Sigmoid colon (tissue), 6 donors: ENCODE measurements at regions not wholly inside any gene's neighbourhood (a gene's known extent, or its start where the extent isn't known, plus 50 kb on each side); places are given as distances from the start of the nearest gene placed in this dataset.
"Not testable (repeated sequence)": the region's sequence is repeated elsewhere in the genome, so short reads cannot be mapped to it uniquely, and the experiment has no call there.

Source experiments
- DNase-seq: peaks from one replicate; pipeline ENCODE4 v3.0.0-alpha.2; 2019
- H3K27ac ChIP-seq, 4 donors: fragments of 200-600 bp; sonication (generic); one replicate each; pipeline ENCODE4 v1.5.1; 2016 to 2019; ENCODE audit warnings: mild to moderate bottlenecking in 1 of 4
- H3K27me3 ChIP-seq, 3 donors: fragments of 200-600 bp; sonication (generic); one replicate each; pipeline ENCODE4 v1.5.1; 2019; ENCODE audit warnings: mild to moderate bottlenecking in 1 of 3
- H3K36me3 ChIP-seq, 4 donors: fragments of 200-600 bp; sonication (generic); one replicate each; pipeline ENCODE4 v1.5.1; 2016 to 2019
- H3K4me1 ChIP-seq, 4 donors: fragments of 200-600 bp; sonication (generic); one replicate each; pipeline ENCODE4 v1.5.1; 2017 to 2019
- H3K4me3 ChIP-seq, 4 donors: fragments of 200-600 bp; sonication (generic); one replicate each; pipeline ENCODE4 v1.5.1; 2017 to 2019; ENCODE audit warnings: mild to moderate bottlenecking in 2 of 4, moderate library complexity in 1 of 4
- H3K9me3 ChIP-seq, 4 donors: fragments of 200-600 bp in 3 of 4; sonication (generic) in 3 of 4; one replicate each; pipeline versions ENCODE4 v1.5.1 to v1.6.1; 2013 to 2019
- EP300 ChIP-seq, 4 donors: sonication (generic); formaldehyde crosslinking; IDR thresholded peaks; one replicate each; pipeline ENCODE4 v1.6.1; 2017; ENCODE audit warnings: antibody characterized with exemption in 4 of 4
- POLR2A ChIP-seq, 2 donors: fragments of 450-650 bp; IDR thresholded peaks; one replicate each; pipeline ENCODE4 v1.6.1; 2016; ENCODE audit warnings: antibody characterized with exemption in 2 of 2, mild to moderate bottlenecking in 2 of 2, moderate library complexity in 2 of 2
- POLR2AphosphoS5 ChIP-seq, 4 donors: sonication (generic); formaldehyde crosslinking; IDR thresholded peaks; one replicate each; pipeline ENCODE4 v1.6.1; 2017; ENCODE audit warnings: antibody characterized with exemption in 4 of 4
- WGBS, 2 donors: extraction: QIAGEN DNeasy Blood & Tissue Kit; methylation state at CpG; one replicate each; pipeline ENCODE4 v1.1.7; 2013; 5-methylcytosine and 5-hydroxymethylcytosine counted together
- intact Hi-C: fragments of 100-400 bp; cut with DNase I; formaldehyde crosslinking; loops from one replicate; pipeline ENCODE4 v1.15.1; 2023
- TF ChIP-seq, protein P1 (sequence below), 4 experiments: fragments of 450-650 bp in 3 of 4; fragments of 200-600 bp in 1 of 4; IDR thresholded peaks; one replicate each; pipeline ENCODE4 v1.5.1; 2016 to 2019; ENCODE audit warnings: antibody characterized with exemption in 4 of 4, mild to moderate bottlenecking in 3 of 4, moderate library complexity in 2 of 4
- donor health status: healthy with polysubstance abuse.
- donor health status: healthy.

DNA sequence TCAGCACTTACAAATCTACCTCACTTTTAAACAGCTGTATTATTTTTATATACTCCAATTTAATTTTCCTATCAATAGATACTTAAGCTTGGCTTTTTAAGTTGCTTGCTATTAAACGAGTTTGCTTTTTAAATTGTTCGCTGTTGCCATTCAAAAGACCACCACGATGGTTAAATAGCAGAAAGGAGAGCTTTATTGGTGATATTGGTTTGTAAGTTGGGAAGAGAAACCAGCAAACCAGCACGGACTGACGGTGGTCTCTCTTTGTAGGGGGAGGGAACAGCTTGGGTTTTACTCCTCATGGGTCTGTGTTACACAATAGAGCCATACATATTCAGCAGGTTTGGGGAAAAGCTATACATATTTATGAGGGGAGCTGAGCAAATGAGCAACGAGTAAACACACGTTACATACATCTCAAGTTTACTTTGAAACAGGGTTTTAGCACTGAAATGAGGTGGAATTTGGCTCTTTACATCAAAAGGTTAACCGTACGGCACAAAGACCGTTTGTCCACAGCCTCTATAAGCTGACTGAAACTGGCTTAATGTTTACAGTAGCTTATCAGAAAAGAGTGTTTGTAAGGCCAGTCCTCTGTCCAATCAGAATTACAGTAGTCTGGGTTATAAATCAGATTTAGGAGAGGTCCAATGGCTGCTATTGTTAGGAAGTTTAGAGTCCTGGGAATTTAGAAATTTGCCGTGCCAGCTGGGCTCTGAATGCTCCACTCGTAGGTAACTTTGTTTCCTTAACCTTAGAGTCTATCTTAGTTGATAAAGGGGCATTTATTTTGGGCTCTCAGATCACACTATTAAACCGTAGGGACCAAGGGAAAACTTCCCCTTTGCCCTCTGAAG lies 69.7 kb upstream of the DHRS4 start:
- WGBS, 2 donors: 14 to 49% methylated on average over 13 of the region's 13 CpGs
- TF ChIP-seq, protein P1, sequence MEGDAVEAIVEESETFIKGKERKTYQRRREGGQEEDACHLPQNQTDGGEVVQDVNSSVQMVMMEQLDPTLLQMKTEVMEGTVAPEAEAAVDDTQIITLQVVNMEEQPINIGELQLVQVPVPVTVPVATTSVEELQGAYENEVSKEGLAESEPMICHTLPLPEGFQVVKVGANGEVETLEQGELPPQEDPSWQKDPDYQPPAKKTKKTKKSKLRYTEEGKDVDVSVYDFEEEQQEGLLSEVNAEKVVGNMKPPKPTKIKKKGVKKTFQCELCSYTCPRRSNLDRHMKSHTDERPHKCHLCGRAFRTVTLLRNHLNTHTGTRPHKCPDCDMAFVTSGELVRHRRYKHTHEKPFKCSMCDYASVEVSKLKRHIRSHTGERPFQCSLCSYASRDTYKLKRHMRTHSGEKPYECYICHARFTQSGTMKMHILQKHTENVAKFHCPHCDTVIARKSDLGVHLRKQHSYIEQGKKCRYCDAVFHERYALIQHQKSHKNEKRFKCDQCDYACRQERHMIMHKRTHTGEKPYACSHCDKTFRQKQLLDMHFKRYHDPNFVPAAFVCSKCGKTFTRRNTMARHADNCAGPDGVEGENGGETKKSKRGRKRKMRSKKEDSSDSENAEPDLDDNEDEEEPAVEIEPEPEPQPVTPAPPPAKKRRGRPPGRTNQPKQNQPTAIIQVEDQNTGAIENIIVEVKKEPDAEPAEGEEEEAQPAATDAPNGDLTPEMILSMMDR (IDR thresholded peaks at IDR 0.05): no peak
- TF ChIP-seq POLR2AphosphoS5 (IDR thresholded peaks at IDR 0.05): no peak

DNA sequence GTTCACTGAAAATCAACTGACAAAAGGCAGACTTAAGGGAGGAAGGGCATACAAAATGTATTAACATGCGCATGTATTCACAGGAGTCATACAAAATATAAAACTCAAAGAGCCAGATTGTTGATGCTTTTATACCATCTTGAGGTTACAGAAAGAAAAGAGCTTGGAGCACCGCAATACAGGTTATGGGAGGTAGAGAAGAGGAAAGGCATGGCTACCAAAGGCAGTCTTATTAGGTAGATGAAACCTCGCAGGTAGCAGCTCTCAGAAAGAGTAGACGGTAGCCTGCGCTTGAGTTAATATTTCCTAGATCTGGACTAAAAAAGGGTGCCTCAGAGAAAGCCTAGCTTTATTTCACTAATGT lies 69.0 kb upstream of the DHRS4 start:
- no peak for TF ChIP-seq EP300 (IDR thresholded peaks at IDR 0.05)
- TF ChIP-seq, protein P1 (IDR thresholded peaks at IDR 0.05): no peak
- TF ChIP-seq POLR2A (IDR thresholded peaks at IDR 0.05): no peak
- no peak for TF ChIP-seq POLR2AphosphoS5 (IDR thresholded peaks at IDR 0.05)
- Histone ChIP-seq H3K4me1 (no peaks in the 10 kb centered on the region), H3K4me3 (no peak overlapping the region), H3K27me3 (no peaks in the 10 kb centered on the region), H3K9me3 (peaks cover 0 to 6% (median 2%) of the 10 kb centered on the region in 4 donors), H3K36me3 (no peaks in the 10 kb centered on the region), H3K27ac (no peak overlapping the region)
- DNase-seq: no peak
- intact Hi-C loops: no loop called here
- WGBS, 2 donors: 24 to 66% methylated on average over 5 of the region's 5 CpGs

More for the DNA sequence above, 69.7 kb upstream of the DHRS4 start:
- H3K4me3 ChIP-seq: no peak overlapping the region
- H3K9me3 ChIP-seq: peaks cover 0 to 6% (median 2%) of the 10 kb centered on the region in 4 donors
- DNase-seq: no peak
- no peaks in the 10 kb centered on the region for H3K4me1 ChIP-seq
- H3K27ac ChIP-seq: no peak overlapping the region
- no peaks in the 10 kb centered on the region for H3K36me3 ChIP-seq
- intact Hi-C loops: no loop called here
- no peaks in the 10 kb centered on the region for H3K27me3 ChIP-seq

- TF ChIP-seq EP300 (IDR thresholded peaks at IDR 0.05) (no peak), POLR2A (IDR thresholded peaks at IDR 0.05) (no peak), POLR2AphosphoS5 (IDR thresholded peaks at IDR 0.05) (no peak)
- TF ChIP-seq, protein P1 (IDR thresholded peaks at IDR 0.05): no peak
- intact Hi-C loops: no loop called here
- Histone ChIP-seq H3K27me3 (no peaks in the 10 kb centered on the region), H3K4me1 (no peaks in the 10 kb centered on the region), H3K36me3 (no peaks in the 10 kb centered on the region), H3K9me3 (peaks cover 0 to 6% (median 2%) of the 10 kb centered on the region in 4 donors), H3K27ac (no peak overlapping the region), H3K4me3 (no peak overlapping the region)
- DNase-seq: no peak
- 92 to 98% methylated on average over 1 of the region's 1 CpG for WGBS, 2 donors
Measured at GRCh38 chr14:23887536-23887935, 66.0 kb upstream of the DHRS4 start.

DNA sequence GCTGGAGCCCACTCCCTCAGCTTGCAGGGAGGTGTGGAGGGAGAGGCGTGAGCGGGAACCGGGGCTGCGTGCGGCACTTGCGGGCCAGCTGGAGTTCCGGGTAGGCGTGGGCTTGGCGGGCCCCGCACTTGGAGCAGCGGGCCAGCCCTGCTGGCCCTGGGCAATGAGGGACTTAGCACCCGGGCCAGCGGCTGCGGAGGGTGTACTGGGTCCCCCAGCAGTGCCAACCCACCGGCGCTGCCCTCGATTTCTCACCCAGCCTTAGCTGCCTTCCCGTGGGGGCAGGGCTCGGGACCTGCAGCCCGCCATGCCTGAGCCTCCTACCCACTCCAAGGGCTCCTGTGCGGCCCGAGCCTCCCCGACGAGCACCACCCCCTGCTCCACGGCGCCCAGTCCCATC lies 61.9 kb upstream of the DHRS4 start:
- H3K4me3 ChIP-seq, H3K4me1 ChIP-seq, H3K36me3 ChIP-seq, intact Hi-C loops, H3K27me3 ChIP-seq, H3K27ac ChIP-seq, DNase-seq, H3K9me3 ChIP-seq: not testable (repeated sequence)
- WGBS, 2 donors: 96 to 98% methylated on average over 26 of the region's 26 CpGs

DNA sequence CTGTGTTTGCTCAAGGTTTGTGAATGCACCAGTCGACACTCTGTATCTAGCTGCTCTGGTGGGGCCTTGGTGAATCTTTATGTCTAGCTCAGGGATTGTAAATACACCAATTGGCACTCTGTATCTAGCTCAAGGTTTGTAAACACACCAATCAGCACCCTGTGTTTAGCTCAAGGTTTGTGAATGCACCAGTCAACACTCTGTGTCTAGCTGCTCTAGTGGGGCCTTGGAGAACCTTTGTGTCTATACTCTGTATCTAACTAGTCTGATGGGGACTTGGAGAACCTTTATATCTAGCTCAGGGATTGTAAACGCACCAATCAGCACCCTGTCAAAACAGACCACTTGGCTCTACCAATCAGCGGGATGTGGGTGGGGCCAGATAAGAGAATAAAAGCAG lies 61.3 kb upstream of the DHRS4 start:
- H3K36me3 ChIP-seq, intact Hi-C loops, H3K27me3 ChIP-seq, H3K4me1 ChIP-seq, H3K27ac ChIP-seq, H3K9me3 ChIP-seq, DNase-seq, H3K4me3 ChIP-seq: not testable (repeated sequence)
- WGBS, 2 donors: 94 to 96% methylated on average over 3 of the region's 3 CpGs
